OCI-LY7 (cell line): ENCODE measurements at regions not wholly inside any gene's neighbourhood (a gene's known extent, or its start where the extent isn't known, plus 50 kb on each side); places are given as distances from the start of the nearest gene placed in this dataset.

Experiments
- BruUV-seq: library from RNA; stranded (reverse); fragments of 400-500 nt; replicated peaks from 2 replicates; lab custom pipeline; 2021; lab: Mats Ljungman, UMichigan
- CTCF ChIA-PET: fragments of 300-600 bp; sonication (Branson Sonifier 250); formaldehyde crosslinking; loops from one replicate; lab custom pipeline; 2022; ENCODE audit warnings: antibody characterized with exemption; ENCODE audit not compliant: unreplicated experiment; lab: Charles Lee
- POLR2A ChIA-PET: fragments of 300-600 bp; sonication (Branson Sonifier 250); formaldehyde crosslinking; loops from one replicate; lab custom pipeline; 2022; ENCODE audit warnings: antibody characterized with exemption; lab: Charles Lee
- DNase-seq: peaks from one replicate; pipeline ENCODE4 v3.0.0-alpha.2; 2015; ENCODE audit warnings: low spot score
- H2AFZ ChIP-seq: fragments of 200-600 bp; sonication (generic), shearing (Covaris generic); 2 replicates; pipeline ENCODE4 v1.6.1; 2014; ENCODE audit warnings: mild to moderate bottlenecking, antibody characterized with exemption, low read length, moderate library complexity
- H3K27ac ChIP-seq: fragments of 200-600 bp; sonication (generic); 2 replicates; pipeline ENCODE4 v1.5.1; 2014; ENCODE audit warnings: mixed run types, low read depth, mild to moderate bottlenecking, moderate library complexity, low read length, inconsistent platforms; ENCODE audit not compliant: poor library complexity, severe bottlenecking
- H3K36me3 ChIP-seq: fragments of 200-600 bp; sonication (generic); 2 replicates; pipeline ENCODE4 v1.6.1; 2014; ENCODE audit warnings: mild to moderate bottlenecking, antibody characterized with exemption, low read length, moderate library complexity, mixed read lengths; ENCODE audit not compliant: insufficient read depth
- H3K4me1 ChIP-seq: fragments of 200-600 bp; sonication (generic); 2 replicates; pipeline ENCODE4 v1.5.1; 2014; ENCODE audit warnings: mild to moderate bottlenecking, low read length; ENCODE audit not compliant: insufficient read depth, poor library complexity, severe bottlenecking
- H3K4me2 ChIP-seq: fragments of 200-600 bp; sonication (generic); 2 replicates; pipeline ENCODE4 v1.6.1; 2014; ENCODE audit warnings: mild to moderate bottlenecking, low read length
- H3K4me3 ChIP-seq: fragments of 200-600 bp; sonication (generic); 2 replicates; pipeline ENCODE4 v1.5.1; 2014; ENCODE audit warnings: mild to moderate bottlenecking, low read depth, low read length; ENCODE audit not compliant: poor library complexity, severe bottlenecking
- H3K79me2 ChIP-seq: fragments of 200-600 bp; sonication (generic); 2 replicates; pipeline ENCODE4 v1.6.1; 2016; ENCODE audit warnings: low read depth, mild to moderate bottlenecking, low read length, moderate library complexity, mixed read lengths; ENCODE audit not compliant: insufficient read depth
- H3K9me2 ChIP-seq: fragments of 200-600 bp; sonication (generic); 2 replicates; pipeline ENCODE4 v1.6.1; 2016; ENCODE audit warnings: mild to moderate bottlenecking, low read length, mixed read lengths; ENCODE audit not compliant: insufficient read depth
- H3K9me3 ChIP-seq: fragments of 200-600 bp; sonication (generic); 2 replicates; pipeline ENCODE4 v1.6.1; 2014; ENCODE audit warnings: mild to moderate bottlenecking, mixed run types, low read length, mixed read lengths
- H4K20me1 ChIP-seq: fragments of 200-600 bp; sonication (generic); 2 replicates; pipeline ENCODE4 v1.6.1; 2014; ENCODE audit warnings: mild to moderate bottlenecking, antibody characterized with exemption, low read length, moderate library complexity, mixed read lengths; ENCODE audit not compliant: insufficient read depth
- CTCF ChIP-seq: fragments of 200-600 bp; sonication (generic); conservative IDR thresholded peaks from 2 replicates; pipeline ENCODE4 v1.5.1; 2014; ENCODE audit warnings: mild to moderate bottlenecking, antibody characterized with exemption, low read length, moderate library complexity, mixed read lengths
- EZH2phosphoT487 ChIP-seq: fragments of 200-600 bp; sonication (generic); IDR thresholded peaks from 2 replicates; pipeline ENCODE4 v1.6.1; 2018; ENCODE audit warnings: low read depth, borderline replicate concordance, mild to moderate bottlenecking, mixed run types, antibody characterized with exemption, low read length, moderate library complexity, mixed read lengths
- intact Hi-C: fragments of 100-400 bp; cut with micrococcal nuclease; formaldehyde crosslinking; loops from one replicate; pipeline ENCODE4 v1.10.0; 2022; ENCODE audit not compliant: unreplicated experiment

- Histone ChIP-seq H3K9me3 (no peaks in the 10 kb centered on the region), H3K4me2 (no peak overlapping the region), H3K4me3 (no peak overlapping the region), H3K27ac (no peak overlapping the region), H3K9me2 (no peaks in the 10 kb centered on the region), H4K20me1 (no peaks in the 10 kb centered on the region), H3K4me1 (no peaks in the 10 kb centered on the region), H2AFZ (no peak overlapping the region), H3K79me2 (no peaks in the 10 kb centered on the region), H3K36me3 (no peaks in the 10 kb centered on the region)
- no peak for TF ChIP-seq CTCF
- no peak for TF ChIP-seq EZH2phosphoT487
- ChIA-PET CTCF (no interaction called here), POLR2A (interaction anchor here (0.5 to 1.1 kb wide), 2 partner anchors 14 to 34 kb away, joined by 3 to 5 read pairs; no protein-coding TSS in a partner anchor)
- no TSS peak for BruUV-seq
- no peak for DNase-seq
- intact Hi-C loops = no loop called here
These were observed 361.8 kb downstream of the GATA3 start for GRCh38 chr10:8416192-8416701.

- no peak overlapping the region for H3K4me2 ChIP-seq
- no peaks in the 10 kb centered on the region for H4K20me1 ChIP-seq
- no peak overlapping the region for H3K4me3 ChIP-seq
- H2AFZ ChIP-seq = no peak overlapping the region
- CTCF ChIA-PET = no interaction called here
- POLR2A ChIA-PET = interaction anchor here (1.1 kb wide), 1 partner anchor 14 kb away, joined by 3 read pairs; no protein-coding TSS in a partner anchor
- no peaks in the 10 kb centered on the region for H3K4me1 ChIP-seq
- no peaks in the 10 kb centered on the region for H3K9me3 ChIP-seq
- DNase-seq = no peak
- no TSS peak for BruUV-seq
- H3K79me2 ChIP-seq = no peaks in the 10 kb centered on the region
- H3K27ac ChIP-seq = no peak overlapping the region
- no peaks in the 10 kb centered on the region for H3K36me3 ChIP-seq
- no peak for TF ChIP-seq CTCF
- no peak for TF ChIP-seq EZH2phosphoT487
- intact Hi-C loops = no loop called here
- no peaks in the 10 kb centered on the region for H3K9me2 ChIP-seq
These were observed 362.3 kb downstream of the GATA3 start for GRCh38 chr10:8416760-8417159.

- Histone ChIP-seq H3K79me2 (no peaks in the 10 kb centered on the region), H3K9me3 (no peaks in the 10 kb centered on the region), H3K4me2 (no peak overlapping the region), H3K9me2 (no peaks in the 10 kb centered on the region), H3K36me3 (no peaks in the 10 kb centered on the region), H3K4me3 (no peak overlapping the region), H3K27ac (no peak overlapping the region), H3K4me1 (no peaks in the 10 kb centered on the region), H2AFZ (no peak overlapping the region), H4K20me1 (no peaks in the 10 kb centered on the region)
- intact Hi-C loops = no loop called here
- DNase-seq = no peak
- ChIA-PET CTCF (no interaction called here), POLR2A (interaction anchor here (1.1 kb wide), 1 partner anchor 15 kb away, joined by 3 read pairs; no protein-coding TSS in a partner anchor)
- no TSS peak for BruUV-seq
- TF ChIP-seq CTCF (no peak), EZH2phosphoT487 (no peak)
These were observed 363.1 kb downstream of the GATA3 start for GRCh38 chr10:8417631-8418030.
